ENCODE measurements at regions not wholly inside any gene's neighbourhood (a gene's known extent, or its start where the extent isn't known, plus 50 kb on each side); places are given as distances from the start of the nearest gene placed in this dataset.

- Mint-ChIP-seq H3K4me1 (ENCODE audit: low read depth) (no peaks in the 10 kb centered on the region), H3K9me3 (ENCODE audit: low read depth) (no peaks in the 10 kb centered on the region), H3K27ac (no peak overlapping the region), H3K4me3 (ENCODE audit: low read depth) (no peak overlapping the region), H3K27me3 (peaks cover 24% of the 10 kb centered on the region), H3K36me3 (ENCODE audit: insufficient read depth) (no peaks in the 10 kb centered on the region)
- DNase-seq (ENCODE audit: low spot score, unreplicated experiment), result no peak
- TF ChIP-seq CTCF (IDR thresholded peaks at IDR 0.05; ENCODE audit: unreplicated experiment), result no peak
Observed at GRCh38 chr1:112092656-112093371, 103.3 kb upstream of the KCND3 start.

DNA sequence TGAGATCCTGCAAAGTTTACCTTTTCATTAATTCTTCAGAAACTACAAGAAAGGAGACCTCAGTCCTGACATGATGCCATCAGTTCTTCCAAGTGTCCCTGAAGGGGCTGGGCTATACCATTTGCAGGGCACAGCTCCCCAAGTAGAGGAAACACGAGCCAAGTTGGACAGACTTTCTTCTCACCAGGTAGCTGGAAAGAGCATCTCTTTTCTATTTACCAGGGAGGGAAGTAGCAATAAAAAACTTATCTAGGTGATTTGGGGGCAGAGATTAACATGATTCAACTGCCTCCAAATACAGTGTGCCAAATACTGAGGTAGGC, 103.9 kb upstream of the KCND3 start:
- peaks cover 20% of the 10 kb centered on the region for H3K27me3 Mint-ChIP-seq
- H3K4me3 Mint-ChIP-seq (ENCODE audit: low read depth), result no peak overlapping the region
- no peaks in the 10 kb centered on the region for H3K36me3 Mint-ChIP-seq (ENCODE audit: insufficient read depth)
- no peak for TF ChIP-seq CTCF (IDR thresholded peaks at IDR 0.05; ENCODE audit: unreplicated experiment)
- H3K9me3 Mint-ChIP-seq (ENCODE audit: low read depth), result no peaks in the 10 kb centered on the region
- no peak for DNase-seq (ENCODE audit: low spot score, unreplicated experiment)
- H3K27ac Mint-ChIP-seq, result no peak overlapping the region
- no peaks in the 10 kb centered on the region for H3K4me1 Mint-ChIP-seq (ENCODE audit: low read depth)

- no peak for TF ChIP-seq CTCF (IDR thresholded peaks at IDR 0.05; ENCODE audit: unreplicated experiment)
- Mint-ChIP-seq H3K9me3 (ENCODE audit: low read depth) (no peaks in the 10 kb centered on the region), H3K27me3 (peaks cover 5% of the 10 kb centered on the region), H3K27ac (no peak overlapping the region), H3K4me1 (ENCODE audit: low read depth) (no peaks in the 10 kb centered on the region), H3K4me3 (ENCODE audit: low read depth) (no peak overlapping the region), H3K36me3 (ENCODE audit: insufficient read depth) (no peaks in the 10 kb centered on the region)
- DNase-seq (ENCODE audit: low spot score, unreplicated experiment), result no peak
Observed at GRCh38 chr1:112099979-112100378, 110.5 kb upstream of the KCND3 start.

GRCh38 chr1:112105557-112105956, 116.1 kb upstream of the KCND3 start:
- peaks cover 3% of the 10 kb centered on the region for H3K9me3 Mint-ChIP-seq (ENCODE audit: low read depth)
- peaks cover 2% of the 10 kb centered on the region for H3K4me1 Mint-ChIP-seq (ENCODE audit: low read depth)
- DNase-seq (ENCODE audit: low spot score, unreplicated experiment), result no peak
- H3K36me3 Mint-ChIP-seq (ENCODE audit: insufficient read depth), result no peaks in the 10 kb centered on the region
- H3K27ac Mint-ChIP-seq, result no peak overlapping the region
- no peak overlapping the region for H3K4me3 Mint-ChIP-seq (ENCODE audit: low read depth)
- no peak for TF ChIP-seq CTCF (IDR thresholded peaks at IDR 0.05; ENCODE audit: unreplicated experiment)
- peaks cover 5% of the 10 kb centered on the region for H3K27me3 Mint-ChIP-seq

DNA sequence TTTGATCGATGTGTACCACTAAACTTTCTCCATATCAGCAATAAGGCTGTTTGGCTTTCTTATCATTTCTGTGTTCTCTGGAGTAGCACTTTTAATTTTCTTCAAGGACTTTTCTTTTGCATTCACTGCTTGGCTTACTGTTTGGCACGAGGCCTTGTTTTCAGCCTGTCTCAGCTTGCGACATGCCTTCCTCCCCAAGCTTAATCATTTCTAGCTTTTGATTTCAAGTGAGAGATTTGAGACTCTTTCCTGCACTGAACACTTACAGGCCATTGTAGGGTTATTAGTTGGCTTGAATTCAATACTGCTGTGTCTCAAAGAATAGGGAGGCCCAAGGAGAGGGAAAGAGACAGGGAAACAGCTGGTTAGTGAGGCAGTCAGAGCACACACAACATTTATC, 120.6 kb upstream of the KCND3 start:
- Mint-ChIP-seq H3K4me1 (ENCODE audit: low read depth) (peaks cover 2% of the 10 kb centered on the region), H3K36me3 (ENCODE audit: insufficient read depth) (no peaks in the 10 kb centered on the region), H3K27me3 (peaks cover 5% of the 10 kb centered on the region), H3K9me3 (ENCODE audit: low read depth) (peaks cover 3% of the 10 kb centered on the region), H3K27ac (no peak overlapping the region), H3K4me3 (ENCODE audit: low read depth) (no peak overlapping the region)
- TF ChIP-seq CTCF (IDR thresholded peaks at IDR 0.05; ENCODE audit: unreplicated experiment), result no peak
- no peak for DNase-seq (ENCODE audit: low spot score, unreplicated experiment)
